ENCODE measurements at regions not wholly inside any gene's neighbourhood (a gene's known extent, or its start where the extent isn't known, plus 50 kb on each side); places are given as distances from the start of the nearest gene placed in this dataset.

GRCh38 chr21:19420565-19420964 lies 1017.0 kb upstream of the TMPRSS15 start:
- no peak overlapping the region for H3K4me3 ChIP-seq (ENCODE audit: low read depth, low read length)
- TF ChIP-seq CTCF (IDR thresholded peaks at IDR 0.05; ENCODE audit: low read depth, low read length) (no peak), MYC (IDR thresholded peaks at IDR 0.05; ENCODE audit: low read depth, low read length) (no peak), POLR2A (IDR thresholded peaks at IDR 0.05; ENCODE audit: extremely low read depth, insufficient read length) (no peak), MAX (IDR thresholded peaks at IDR 0.05; ENCODE audit: low read depth, low read length) (no peak)
- no peak for DNase-seq (ENCODE audit: low read depth)

- DNase-seq (ENCODE audit: low read depth), result no peak
- TF ChIP-seq MAX (IDR thresholded peaks at IDR 0.05; ENCODE audit: low read depth, low read length), result no peak
- H3K4me3 ChIP-seq (ENCODE audit: low read depth, low read length), result no peak overlapping the region
These were observed 1030.0 kb upstream of the TMPRSS15 start for GRCh38 chr21:19433623-19434022.

- TF ChIP-seq POLR2A (IDR thresholded peaks at IDR 0.05; ENCODE audit: extremely low read depth, insufficient read length) (no peak), MYC (IDR thresholded peaks at IDR 0.05; ENCODE audit: low read depth, low read length) (no peak), CTCF (IDR thresholded peaks at IDR 0.05; ENCODE audit: low read depth, low read length) (no peak), MAX (IDR thresholded peaks at IDR 0.05; ENCODE audit: low read depth, low read length) (no peak)
- no peak for DNase-seq (ENCODE audit: low read depth)
- H3K4me3 ChIP-seq (ENCODE audit: low read depth, low read length), result no peak overlapping the region
These were observed 1037.4 kb upstream of the TMPRSS15 start for GRCh38 chr21:19440792-19441655.

GRCh38 chr21:19458295-19458694 lies 1054.7 kb upstream of the TMPRSS15 start:
- DNase-seq (ENCODE audit: low read depth), result no peak
- no peak for TF ChIP-seq MYC (IDR thresholded peaks at IDR 0.05; ENCODE audit: low read depth, low read length)
- TF ChIP-seq POLR2A (IDR thresholded peaks at IDR 0.05; ENCODE audit: extremely low read depth, insufficient read length), result no peak
- no peak for TF ChIP-seq MAX (IDR thresholded peaks at IDR 0.05; ENCODE audit: low read depth, low read length)
- no peak for TF ChIP-seq CTCF (IDR thresholded peaks at IDR 0.05; ENCODE audit: low read depth, low read length)
- H3K4me3 ChIP-seq (ENCODE audit: low read depth, low read length), result no peak overlapping the region

GRCh38 chr21:19461481-19462205 lies 1058.1 kb upstream of the TMPRSS15 start:
- no peak overlapping the region for H3K4me3 ChIP-seq (ENCODE audit: low read depth, low read length)
- TF ChIP-seq MAX (IDR thresholded peaks at IDR 0.05; ENCODE audit: low read depth, low read length) (no peak), POLR2A (IDR thresholded peaks at IDR 0.05; ENCODE audit: extremely low read depth, insufficient read length) (no peak), MYC (IDR thresholded peaks at IDR 0.05; ENCODE audit: low read depth, low read length) (no peak), CTCF (IDR thresholded peaks at IDR 0.05; ENCODE audit: low read depth, low read length) (no peak)
- DNase-seq (ENCODE audit: low read depth), result no peak

- no peak for TF ChIP-seq MYC (IDR thresholded peaks at IDR 0.05; ENCODE audit: low read depth, low read length)
- TF ChIP-seq MAX (IDR thresholded peaks at IDR 0.05; ENCODE audit: low read depth, low read length), result no peak
- no peak for TF ChIP-seq CTCF (IDR thresholded peaks at IDR 0.05; ENCODE audit: low read depth, low read length)
- TF ChIP-seq POLR2A (IDR thresholded peaks at IDR 0.05; ENCODE audit: extremely low read depth, insufficient read length), result no peak
- no peak for DNase-seq (ENCODE audit: low read depth)
- no peak overlapping the region for H3K4me3 ChIP-seq (ENCODE audit: low read depth, low read length)
These were observed 1060.4 kb upstream of the TMPRSS15 start for GRCh38 chr21:19463966-19464365.
